ENCODE measurements at regions not wholly inside any gene's neighbourhood (a gene's known extent, or its start where the extent isn't known, plus 50 kb on each side); places are given as distances from the start of the nearest gene placed in this dataset.

DNA sequence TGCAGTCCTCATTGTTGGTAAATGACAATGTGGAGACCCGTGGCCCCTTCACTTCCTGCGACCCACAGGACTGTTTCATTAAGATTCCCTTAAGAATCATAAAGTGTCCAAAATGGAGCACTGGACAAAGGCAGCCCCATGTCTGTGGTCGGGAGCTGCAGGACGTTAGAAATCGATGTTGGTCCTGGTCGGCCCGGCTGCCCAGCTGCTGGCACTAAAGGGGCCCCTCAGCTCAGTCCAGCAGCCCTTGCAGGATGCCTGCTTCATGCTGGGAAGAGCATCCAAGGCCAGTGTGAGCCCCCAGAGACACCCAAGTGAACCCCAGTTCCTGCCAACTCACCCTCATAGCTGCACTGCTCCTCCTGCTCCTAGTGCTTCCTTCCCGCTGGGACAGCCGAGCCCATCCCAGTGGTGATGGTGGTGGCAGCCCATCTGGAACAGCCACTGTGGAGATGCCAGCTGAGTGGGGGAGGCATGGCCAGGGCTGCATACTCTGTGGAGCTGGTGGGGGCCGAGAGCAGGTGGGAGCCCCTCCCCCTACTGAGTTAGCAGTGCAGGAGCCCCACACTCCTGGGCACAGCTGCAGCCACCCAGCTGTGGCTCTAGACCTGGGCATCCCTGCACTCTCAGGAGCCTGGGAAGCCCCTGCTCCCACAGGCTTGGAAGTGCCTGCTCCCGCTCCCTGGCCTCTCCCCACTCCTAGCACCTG is 168.0 kb upstream of the IRX2 start:
- TF ChIP-seq, protein P1, sequence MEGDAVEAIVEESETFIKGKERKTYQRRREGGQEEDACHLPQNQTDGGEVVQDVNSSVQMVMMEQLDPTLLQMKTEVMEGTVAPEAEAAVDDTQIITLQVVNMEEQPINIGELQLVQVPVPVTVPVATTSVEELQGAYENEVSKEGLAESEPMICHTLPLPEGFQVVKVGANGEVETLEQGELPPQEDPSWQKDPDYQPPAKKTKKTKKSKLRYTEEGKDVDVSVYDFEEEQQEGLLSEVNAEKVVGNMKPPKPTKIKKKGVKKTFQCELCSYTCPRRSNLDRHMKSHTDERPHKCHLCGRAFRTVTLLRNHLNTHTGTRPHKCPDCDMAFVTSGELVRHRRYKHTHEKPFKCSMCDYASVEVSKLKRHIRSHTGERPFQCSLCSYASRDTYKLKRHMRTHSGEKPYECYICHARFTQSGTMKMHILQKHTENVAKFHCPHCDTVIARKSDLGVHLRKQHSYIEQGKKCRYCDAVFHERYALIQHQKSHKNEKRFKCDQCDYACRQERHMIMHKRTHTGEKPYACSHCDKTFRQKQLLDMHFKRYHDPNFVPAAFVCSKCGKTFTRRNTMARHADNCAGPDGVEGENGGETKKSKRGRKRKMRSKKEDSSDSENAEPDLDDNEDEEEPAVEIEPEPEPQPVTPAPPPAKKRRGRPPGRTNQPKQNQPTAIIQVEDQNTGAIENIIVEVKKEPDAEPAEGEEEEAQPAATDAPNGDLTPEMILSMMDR (IDR thresholded peaks at IDR 0.05) = no peak
- no peak for TF ChIP-seq TAF1 (IDR thresholded peaks at IDR 0.05; ENCODE audit: borderline replicate concordance, low read depth, low read length)
- TF ChIP-seq POLR2AphosphoS5 (IDR thresholded peaks at IDR 0.05; ENCODE audit: low read depth, low read length) = no peak
- no peak for TF ChIP-seq MEF2A (IDR thresholded peaks at IDR 0.05; ENCODE audit: borderline replicate concordance, low read depth)
- TF ChIP-seq EP300 (IDR thresholded peaks at IDR 0.05; ENCODE audit: borderline replicate concordance in 1 of 2, low read depth in 1 of 2, low read length in 1 of 2) = no peak
- no peak for TF ChIP-seq TCF12 (IDR thresholded peaks at IDR 0.05)
- no peak for TF ChIP-seq SIN3A (IDR thresholded peaks at IDR 0.05; ENCODE audit: borderline replicate concordance, low read depth, low read length)
- TF ChIP-seq, protein P2, sequence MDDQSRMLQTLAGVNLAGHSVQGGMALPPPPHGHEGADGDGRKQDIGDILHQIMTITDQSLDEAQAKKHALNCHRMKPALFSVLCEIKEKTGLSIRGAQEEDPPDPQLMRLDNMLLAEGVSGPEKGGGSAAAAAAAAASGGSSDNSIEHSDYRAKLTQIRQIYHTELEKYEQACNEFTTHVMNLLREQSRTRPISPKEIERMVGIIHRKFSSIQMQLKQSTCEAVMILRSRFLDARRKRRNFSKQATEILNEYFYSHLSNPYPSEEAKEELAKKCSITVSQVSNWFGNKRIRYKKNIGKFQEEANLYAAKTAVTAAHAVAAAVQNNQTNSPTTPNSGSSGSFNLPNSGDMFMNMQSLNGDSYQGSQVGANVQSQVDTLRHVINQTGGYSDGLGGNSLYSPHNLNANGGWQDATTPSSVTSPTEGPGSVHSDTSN (IDR thresholded peaks at IDR 0.05) = no peak
- TF ChIP-seq RCOR1 (IDR thresholded peaks at IDR 0.05; ENCODE audit: low read length) = no peak
- no peak for TF ChIP-seq TEAD4 (IDR thresholded peaks at IDR 0.05; ENCODE audit: borderline replicate concordance, insufficient read depth)
